K562 (cell line): ENCODE measurements at regions not wholly inside any gene's neighbourhood (a gene's known extent, or its start where the extent isn't known, plus 50 kb on each side); places are given as distances from the start of the nearest gene placed in this dataset.
"Not testable (repeated sequence)": the region's sequence is repeated elsewhere in the genome, so short reads cannot be mapped to it uniquely, and the experiment has no call there.

ENCODE experiments used
- ATAC-seq: fragments of 200-7000 bp; cut with Tn5 transposase; 3 replicates; pipeline ENCODE4 v1.9.1; 2020; ENCODE audit warnings: moderate library complexity
- BruUV-seq: library from RNA; stranded (reverse); fragments of 400-500 nt; replicated peaks from 2 replicates; lab custom pipeline; 2021; lab: Mats Ljungman, UMichigan
- CTCF ChIA-PET: fragments of 300-600 bp; formaldehyde crosslinking; extraction: SDS; loops from one replicate; lab custom pipeline; 2021; ENCODE audit warnings: low intra/inter-chr PET ratio; lab: Yijun Ruan, JAX
- POLR2A ChIA-PET: fragments of 300-600, 350-650 bp; sonication (Branson Sonifier 250); formaldehyde crosslinking; extraction: SDS; loops from one replicate; lab custom pipeline; 2021; ENCODE audit warnings: antibody characterized with exemption, inconsistent platforms; lab: Yijun Ruan, JAX
- DNase-seq, 4 experiments: peaks; one replicate each; pipeline versions ENCODE4 v3.0.0 to v3.0.0-alpha.2; 2011 to 2018; ENCODE audit warnings: low spot score in 3 of 4, mixed read lengths in 3 of 4; ENCODE audit errors: extremely low read depth in 1 of 4
- FAIRE-seq: peaks from 2 replicates; lab custom pipeline; 2011; peaks lifted over from hg19 to GRCh38; lab: Jason Lieb, UNC
- H2AFZ ChIP-seq: 2 replicates; pipeline ENCODE4 v1.6.0; 2011; ENCODE audit warnings: low read depth, low read length, control low read depth, inconsistent platforms
- H3K27ac ChIP-seq: fragments of 200-600 bp; 3 replicates; pipeline ENCODE4 v1.8.0; 2011; ENCODE audit warnings: low read depth, mild to moderate bottlenecking, control low read depth, inconsistent platforms, low read length, moderate library complexity, mixed read lengths; ENCODE audit errors: extremely low read depth
- H3K27me3 ChIP-seq, 2 experiments: fragments of 300-600 bp in 1 of 2; 2 replicates in 1 of 2; 3 replicates in 1 of 2; pipeline versions ENCODE4 v1.6.0 to v1.8.0; 2011; ENCODE audit warnings: inconsistent platforms in 2 of 2, low read length in 2 of 2, mild to moderate bottlenecking in 1 of 2, mixed read lengths in 1 of 2, moderate library complexity in 1 of 2; ENCODE audit not compliant: control insufficient read depth in 2 of 2, insufficient read depth in 2 of 2
- H3K36me3 ChIP-seq: fragments of 300-600 bp; 3 replicates; pipeline ENCODE4 v1.8.0; 2011; ENCODE audit warnings: mild to moderate bottlenecking, low read length, inconsistent platforms; ENCODE audit not compliant: control insufficient read depth, insufficient read depth
- H3K4me1 ChIP-seq, 2 experiments: fragments of 200-600 bp in 1 of 2; replicated peaks in 1 of 2; 2 replicates in 1 of 2; 3 replicates in 1 of 2; pipeline versions ENCODE4 v1.5.1 to v1.8.0; 2011; ENCODE audit warnings: inconsistent platforms in 2 of 2, low read length in 2 of 2, mild to moderate bottlenecking in 1 of 2, mixed read lengths in 1 of 2, moderate library complexity in 1 of 2; ENCODE audit not compliant: control insufficient read depth in 2 of 2, insufficient read depth in 2 of 2
- H3K4me2 ChIP-seq: 2 replicates; pipeline ENCODE4 v1.6.1; 2011; ENCODE audit warnings: low read length, control low read depth, inconsistent platforms, mixed read lengths; ENCODE audit not compliant: insufficient read depth
- H3K4me3 ChIP-seq: fragments of 200-600 bp; sonication (generic), shearing (Covaris generic); 2 replicates; pipeline ENCODE4 v1.5.1; 2016; ENCODE audit warnings: control low read depth, inconsistent platforms
- H3K79me2 ChIP-seq: fragments of 200-600 bp; 3 replicates; pipeline ENCODE4 v1.8.0; 2011; ENCODE audit warnings: low read length, inconsistent platforms; ENCODE audit not compliant: control insufficient read depth, insufficient read depth
- H3K9ac ChIP-seq, 2 experiments: 2 replicates each; pipeline versions ENCODE4 v1.6.0 to v1.6.1; 2011; ENCODE audit warnings: low read depth in 2 of 2, low read length in 2 of 2, control low read depth in 1 of 2, inconsistent platforms in 1 of 2, mild to moderate bottlenecking in 1 of 2, mixed read lengths in 1 of 2; ENCODE audit not compliant: insufficient read depth in 1 of 2
- H3K9me1 ChIP-seq: one replicate; pipeline ENCODE4 v1.6.0; 2011; ENCODE audit warnings: inconsistent platforms, mild to moderate bottlenecking, low read length, moderate library complexity; ENCODE audit not compliant: control insufficient read depth, insufficient read depth
- H3K9me3 ChIP-seq: replicated peaks from 2 replicates; pipeline ENCODE4 v1.5.1; 2011; ENCODE audit warnings: low read depth, low read length, inconsistent platforms; ENCODE audit not compliant: control insufficient read depth, insufficient read depth
- H4K20me1 ChIP-seq: replicated peaks from 2 replicates; pipeline ENCODE4 v1.6.1; 2011; ENCODE audit warnings: low read length, inconsistent platforms, mixed read lengths; ENCODE audit not compliant: control insufficient read depth, insufficient read depth
- BCOR ChIP-seq: fragments of 450-650 bp; IDR thresholded peaks from 2 replicates; pipeline ENCODE4 v1.6.1; 2016
- CREBBP ChIP-seq: IDR thresholded peaks from one replicate; pipeline ENCODE4 v1.6.1; 2012; ENCODE audit warnings: low read depth, mild to moderate bottlenecking, control low read depth, inconsistent platforms, low read length
- CREM ChIP-seq: IDR thresholded peaks from 2 replicates; pipeline ENCODE4 v1.6.1; 2014; ENCODE audit warnings: antibody characterized with exemption, low read depth
- KLF16 ChIP-seq: IDR thresholded peaks from 2 replicates; pipeline ENCODE4 v1.6.1; 2016; ENCODE audit warnings: antibody characterized with exemption
- NCOA4 ChIP-seq: fragments of 450-650 bp; IDR thresholded peaks from 2 replicates; pipeline ENCODE4 v1.6.1; 2018; ENCODE audit warnings: mild to moderate bottlenecking; ENCODE audit not compliant: partially characterized antibody
- POLR2AphosphoS2 ChIP-seq: IDR thresholded peaks from 2 replicates; pipeline ENCODE4 v1.6.1; 2012; ENCODE audit warnings: low read length, improper control_type of control experiment
- PTBP1 ChIP-seq: fragments of 200-400 bp; formaldehyde crosslinking; IDR thresholded peaks from 2 replicates; pipeline ENCODE4 v1.6.1; 2017; ENCODE audit warnings: low read depth, low read length
- SETDB1 ChIP-seq: IDR thresholded peaks from one replicate; pipeline ENCODE4 v1.6.1; 2012; ENCODE audit warnings: low read length, control low read depth, inconsistent platforms
- TFAM ChIP-seq: fragments of 250-450 bp; sonication (Bioruptor Pico); conservative IDR thresholded peaks from 2 replicates; pipeline ENCODE4 v1.5.0; 2021; ENCODE audit warnings: mild to moderate bottlenecking, moderate library complexity
- whole genome bisulfite sequencing: fragments of 100-300 bp; shearing (Covaris generic); methylation state at CpG from one replicate; pipeline ENCODE4 v1.1.6; 2016; ENCODE audit warnings: low coverage, mixed read lengths; ENCODE audit not compliant: insufficient coverage; ENCODE audit errors: missing lambda C conversion rate; 5-methylcytosine and 5-hydroxymethylcytosine counted together
- in situ Hi-C: fragments of 300-500 bp; cut with MboI; formaldehyde crosslinking; loops from 4 replicates; pipeline ENCODE4 v1.15.0; 2018; ENCODE audit warnings: inconsistent platforms, mixed read lengths
- intact Hi-C: fragments of 100-400 bp; cut with micrococcal nuclease; formaldehyde crosslinking; loops from 2 replicates; pipeline ENCODE4 v1.14.2; 2022
- TF ChIP-seq, protein P1 (sequence below): fragments of 250-450 bp; sonication (Bioruptor Pico); IDR thresholded peaks from 2 replicates; pipeline ENCODE4 v1.9.0; 2021; ENCODE audit warnings: mild to moderate bottlenecking
- TF ChIP-seq, protein P2 (sequence below): sonication (generic); formaldehyde crosslinking; IDR thresholded peaks from 2 replicates; pipeline ENCODE4 v1.8.1; 2023; ENCODE audit warnings: mild to moderate bottlenecking, missing genetic modification reagents

DNA sequence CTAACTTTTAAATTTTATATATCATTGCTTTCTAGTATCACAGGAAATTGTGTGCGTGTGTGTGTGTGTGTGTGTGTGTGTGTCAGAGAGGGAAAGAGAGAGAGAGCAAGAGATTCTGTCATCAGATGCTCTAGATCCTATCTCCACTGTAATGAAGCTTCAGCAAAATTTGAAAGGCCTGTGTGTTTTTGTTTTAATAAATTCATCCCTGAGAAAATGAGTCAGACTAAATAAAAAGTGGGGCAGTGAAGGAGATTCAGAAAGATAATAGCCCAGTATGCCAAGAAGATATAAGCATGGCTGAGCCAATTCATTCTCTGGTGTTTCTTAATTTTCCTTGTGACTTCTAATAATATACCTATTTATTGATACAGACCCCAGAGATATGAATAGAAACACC, 184.2 kb upstream of the TMEM196 start:
- Histone ChIP-seq H3K9ac (no peak overlapping the region), H3K36me3 (no peaks in the 10 kb centered on the region), H3K79me2 (no peaks in the 10 kb centered on the region), H3K4me1 (no peaks in the 10 kb centered on the region), H3K27ac (no peak overlapping the region), H3K4me2 (no peak overlapping the region), H3K9me3 (no peaks in the 10 kb centered on the region), H4K20me1 (no peaks in the 10 kb centered on the region), H3K4me3 (no peak overlapping the region), H3K27me3 (no peaks in the 10 kb centered on the region), H3K9me1 (no peaks in the 10 kb centered on the region), H2AFZ (no peak overlapping the region)
- ChIA-PET CTCF (no interaction called here), POLR2A (no interaction called here)
- 0% methylated on average over 1 of the region's 1 CpG for WGBS
- TF ChIP-seq, protein P1, sequence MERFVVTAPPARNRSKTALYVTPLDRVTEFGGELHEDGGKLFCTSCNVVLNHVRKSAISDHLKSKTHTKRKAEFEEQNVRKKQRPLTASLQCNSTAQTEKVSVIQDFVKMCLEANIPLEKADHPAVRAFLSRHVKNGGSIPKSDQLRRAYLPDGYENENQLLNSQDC = no peak
- TF ChIP-seq TFAM (no peak), SETDB1 (no peak), POLR2AphosphoS2 (no peak), BCOR (no peak), KLF16 (no peak), PTBP1 (no peak), CREBBP (no peak), CREM (no peak), NCOA4 (no peak)
- TF ChIP-seq, protein P2, sequence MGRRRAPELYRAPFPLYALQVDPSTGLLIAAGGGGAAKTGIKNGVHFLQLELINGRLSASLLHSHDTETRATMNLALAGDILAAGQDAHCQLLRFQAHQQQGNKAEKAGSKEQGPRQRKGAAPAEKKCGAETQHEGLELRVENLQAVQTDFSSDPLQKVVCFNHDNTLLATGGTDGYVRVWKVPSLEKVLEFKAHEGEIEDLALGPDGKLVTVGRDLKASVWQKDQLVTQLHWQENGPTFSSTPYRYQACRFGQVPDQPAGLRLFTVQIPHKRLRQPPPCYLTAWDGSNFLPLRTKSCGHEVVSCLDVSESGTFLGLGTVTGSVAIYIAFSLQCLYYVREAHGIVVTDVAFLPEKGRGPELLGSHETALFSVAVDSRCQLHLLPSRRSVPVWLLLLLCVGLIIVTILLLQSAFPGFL = no peak
- intact Hi-C loops = no loop called here
- in situ Hi-C loops = no loop called here
- ATAC-seq (no peak), DNase-seq (no peak), FAIRE-seq (no peak)
- no TSS peak for BruUV-seq

DNA sequence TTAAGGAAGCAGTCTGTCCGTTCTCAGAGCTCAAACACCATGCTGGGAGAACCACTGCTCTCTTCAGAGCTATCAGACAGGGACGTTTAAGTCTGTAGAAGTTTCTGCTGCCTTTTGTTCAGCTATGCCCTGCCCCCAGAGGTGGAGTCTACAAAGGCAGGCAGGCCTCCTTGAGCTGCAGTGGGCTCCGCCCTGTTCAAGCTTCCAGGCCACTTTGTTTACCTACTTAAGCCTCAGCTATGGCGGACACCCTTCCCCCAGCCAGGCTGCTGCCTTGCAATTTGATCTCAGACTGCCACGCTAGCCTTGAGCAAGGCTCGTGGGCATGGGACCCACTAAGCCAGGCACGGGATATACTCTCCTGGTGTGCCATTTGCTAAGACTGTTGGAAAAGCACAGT, 180.7 kb upstream of the TMEM196 start:
- DNase-seq, H3K27me3 ChIP-seq, H3K9me1 ChIP-seq, BruUV-seq, H3K9ac ChIP-seq, H3K4me2 ChIP-seq, H3K9me3 ChIP-seq, H2AFZ ChIP-seq, CTCF ChIA-PET, ATAC-seq, intact Hi-C loops, H4K20me1 ChIP-seq, H3K79me2 ChIP-seq, H3K27ac ChIP-seq, FAIRE-seq, H3K4me3 ChIP-seq, H3K36me3 ChIP-seq, in situ Hi-C loops, H3K4me1 ChIP-seq: not testable (repeated sequence)
- POLR2A ChIA-PET = interaction anchor here (0.6 to 0.7 kb wide), 2 partner anchors 10 to 621 kb away, joined by 3 to 4 read pairs; no protein-coding TSS in a partner anchor
- WGBS = 0% methylated on average over 6 of the region's 7 CpGs

DNA sequence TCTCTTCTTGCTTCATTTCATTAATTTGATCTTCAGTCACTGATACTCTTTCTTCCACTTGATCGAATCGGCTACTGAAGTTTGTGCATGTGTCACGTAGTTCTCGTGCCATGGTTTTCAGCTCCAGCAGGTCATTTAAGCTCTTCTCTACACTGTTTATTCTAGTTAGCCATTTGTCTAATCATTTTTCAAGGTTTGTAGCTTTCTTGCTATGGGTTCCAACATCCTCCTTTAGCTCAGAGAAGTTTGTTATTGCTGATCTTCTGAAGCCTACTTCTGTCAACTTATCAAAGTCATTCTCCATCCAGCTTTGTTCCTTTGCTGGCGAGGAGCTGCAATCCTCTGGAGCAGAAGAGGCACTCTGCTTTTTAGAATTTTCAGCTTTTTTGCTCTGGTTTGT, 180.0 kb upstream of the TMEM196 start:
- BruUV-seq, H3K9ac ChIP-seq, H4K20me1 ChIP-seq, CTCF ChIA-PET, H3K79me2 ChIP-seq, DNase-seq, H3K4me2 ChIP-seq, H2AFZ ChIP-seq, H3K4me1 ChIP-seq, H3K27ac ChIP-seq, POLR2A ChIA-PET, in situ Hi-C loops, FAIRE-seq, H3K9me3 ChIP-seq, H3K4me3 ChIP-seq, H3K9me1 ChIP-seq, ATAC-seq, H3K36me3 ChIP-seq, H3K27me3 ChIP-seq, intact Hi-C loops: not testable (repeated sequence)
- 0% methylated on average over 5 of the region's 5 CpGs for WGBS
